SU-DHL-6 (cell line): ENCODE measurements at regions not wholly inside any gene's neighbourhood (a gene's known extent, or its start where the extent isn't known, plus 50 kb on each side); places are given as distances from the start of the nearest gene placed in this dataset.

ENCODE experiments used
- CTCF ChIP-seq: fragments of 200-600 bp; sonication (generic); IDR thresholded peaks from one replicate; pipeline ENCODE4 v1.5.1; 2017; ENCODE audit warnings: antibody characterized with exemption, mild to moderate bottlenecking, low read length, moderate library complexity; ENCODE audit not compliant: insufficient read depth, poor library complexity, severe bottlenecking
- EZH2phosphoT487 ChIP-seq: fragments of 200-600 bp; sonication (generic), shearing (Covaris generic); conservative IDR thresholded peaks from 2 replicates; pipeline ENCODE4 v1.6.1; 2018; ENCODE audit warnings: mild to moderate bottlenecking, antibody characterized with exemption, low read length, moderate library complexity, mixed read lengths

GRCh38 chr6:130524552-130524951, 158.7 kb downstream of the TMEM200A start:
- TF ChIP-seq CTCF (no peak), EZH2phosphoT487 (no peak)
